Suppressor macrophage (primary cell): ENCODE measurements at regions not wholly inside any gene's neighbourhood (a gene's known extent, or its start where the extent isn't known, plus 50 kb on each side); places are given as distances from the start of the nearest gene placed in this dataset.

Experiments
- DNase-seq, 4 experiments: peaks; one replicate each; pipeline ENCODE4 v3.0.0-alpha.2; 2020 to 2022

DNA sequence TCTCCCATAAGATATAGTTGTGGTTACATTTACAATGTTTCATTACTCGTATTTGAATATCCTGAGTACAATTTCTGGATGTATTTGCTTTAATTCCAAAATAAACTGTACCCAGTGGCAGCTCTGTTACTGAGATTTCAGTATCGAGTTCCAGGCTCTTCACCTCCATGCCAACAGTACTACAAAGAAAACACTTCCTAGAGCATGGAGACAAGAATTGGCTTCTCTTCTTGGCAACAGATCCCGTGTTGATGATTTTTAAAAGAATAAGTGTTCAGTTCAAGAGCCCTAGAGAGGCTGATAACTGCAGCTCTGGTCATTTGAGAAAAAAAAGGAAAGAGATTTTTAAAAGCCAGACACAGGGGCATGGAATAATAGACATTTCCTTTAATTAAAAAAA lies 302.8 kb downstream of the EFNB2 start:
- DNase-seq, result no peak

DNA sequence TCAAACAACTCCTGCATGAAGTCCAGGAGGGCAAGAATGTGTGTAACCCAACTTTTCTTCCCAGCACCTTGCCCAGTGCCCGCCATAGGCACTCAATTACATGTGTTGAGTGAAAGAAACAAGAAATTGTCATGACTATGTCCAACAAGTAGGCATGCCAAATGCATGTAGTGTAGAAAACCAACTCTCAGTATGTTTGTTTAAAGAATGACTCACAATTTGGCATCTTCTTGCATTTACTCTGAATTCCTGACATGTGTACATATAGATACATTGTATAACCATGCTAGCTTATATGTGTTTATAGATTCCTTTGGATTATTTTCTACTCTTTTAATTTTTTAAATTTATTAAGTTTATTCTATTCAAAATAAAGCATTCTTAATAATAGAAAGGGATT lies 305.0 kb downstream of the EFNB2 start:
- DNase-seq, result no peak

DNA sequence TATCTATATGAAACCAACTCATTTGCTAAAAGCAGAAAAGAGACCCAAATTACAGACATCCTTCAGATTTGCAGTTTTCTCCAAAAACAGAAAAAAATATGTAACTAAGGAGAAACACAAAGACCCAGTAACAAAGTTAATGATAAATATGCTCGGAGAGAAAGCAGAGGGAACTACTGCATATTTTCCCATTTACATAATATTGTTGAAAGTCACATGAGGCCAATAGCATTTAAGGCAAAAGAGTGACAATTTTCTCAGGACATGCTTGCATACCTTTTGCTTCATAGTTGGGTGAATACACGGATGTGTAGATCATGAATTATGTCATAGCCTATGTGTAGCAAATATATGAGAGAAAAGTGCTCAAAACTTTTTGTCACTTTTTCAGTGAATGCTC lies 310.3 kb downstream of the EFNB2 start:
- DNase-seq, result no peak

DNA sequence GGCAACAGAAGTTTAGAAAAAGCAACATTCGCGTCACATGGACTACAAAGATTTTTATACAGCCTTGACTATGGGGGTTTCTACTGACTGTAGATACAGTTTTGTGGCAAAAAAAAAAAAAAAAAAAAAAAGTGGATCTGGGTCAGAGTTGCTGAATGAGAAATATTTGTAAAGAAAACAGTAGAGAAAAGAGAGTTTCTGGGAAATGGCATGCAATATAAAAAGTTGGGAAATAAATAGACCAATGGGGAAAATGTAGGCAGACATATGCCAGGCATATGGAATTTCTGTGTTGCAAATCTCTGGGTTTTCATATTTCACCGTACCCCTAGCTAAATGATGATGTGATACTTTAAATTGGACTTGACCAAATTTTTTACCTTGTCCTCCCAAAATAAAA lies 315.3 kb downstream of the EFNB2 start:
- DNase-seq, result no peak

DNA sequence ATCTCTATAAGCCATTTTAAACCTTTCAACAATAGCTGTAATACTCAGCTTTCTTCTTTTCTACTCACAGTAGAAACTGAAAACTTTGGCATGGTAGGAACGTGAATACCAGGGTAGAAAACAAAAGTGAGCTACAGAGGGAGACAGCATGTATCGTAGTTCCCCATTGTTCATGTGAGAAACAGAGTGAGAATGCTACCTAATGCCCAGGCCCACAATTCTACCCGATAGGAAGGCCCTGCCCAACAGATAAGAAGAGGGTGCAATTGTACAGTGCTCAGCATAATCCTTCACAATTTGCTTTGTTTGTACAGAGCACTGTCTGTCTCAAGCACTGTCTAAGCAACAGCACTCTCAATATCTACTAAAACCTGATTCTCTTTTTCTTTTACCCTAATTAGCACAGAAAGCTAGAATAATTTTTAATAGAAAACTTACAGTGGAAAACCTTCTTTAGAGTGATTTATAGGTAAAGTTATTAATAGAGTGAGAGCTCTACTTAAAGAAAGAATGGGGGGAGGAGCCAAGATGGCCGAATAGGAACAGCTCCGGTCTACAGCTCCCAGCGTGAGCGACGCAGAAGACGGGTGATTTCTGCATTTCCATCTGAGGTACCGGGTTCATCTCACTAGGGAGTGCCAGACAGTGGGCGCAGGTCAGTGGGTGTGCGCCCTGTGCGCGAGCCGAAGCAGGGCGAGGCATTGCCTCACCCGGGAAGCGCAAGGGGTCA lies 322.3 kb downstream of the EFNB2 start:
- DNase-seq, result no peak

DNA sequence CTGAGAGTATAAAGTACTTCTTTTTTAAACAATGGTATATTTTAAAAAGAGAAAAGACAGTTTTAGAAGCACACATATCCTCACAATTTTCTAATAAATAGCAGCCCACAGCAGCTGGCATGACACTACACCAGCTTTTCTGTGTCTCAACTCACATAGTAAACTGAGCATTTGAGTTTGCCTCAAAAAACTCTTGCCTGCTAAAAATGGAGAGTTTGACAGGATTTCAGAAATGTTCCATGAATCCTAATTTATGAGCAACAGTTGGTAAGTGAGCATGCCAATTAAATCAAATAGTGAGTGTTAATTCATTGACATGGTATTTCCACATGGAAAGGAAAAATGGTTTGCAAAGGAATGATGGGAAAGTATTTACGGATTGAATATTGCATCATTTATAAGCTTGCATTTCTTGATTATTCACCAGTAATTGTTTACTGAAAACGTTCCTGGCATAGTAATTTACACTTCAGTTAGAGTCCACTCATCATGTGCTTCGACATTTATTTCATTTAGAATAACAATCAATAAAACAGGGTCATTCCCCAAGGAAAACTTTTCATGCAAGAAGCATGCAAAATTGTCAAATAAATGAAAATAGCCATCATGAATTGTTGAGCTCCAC lies 323.0 kb downstream of the EFNB2 start:
- no peak for DNase-seq

DNA sequence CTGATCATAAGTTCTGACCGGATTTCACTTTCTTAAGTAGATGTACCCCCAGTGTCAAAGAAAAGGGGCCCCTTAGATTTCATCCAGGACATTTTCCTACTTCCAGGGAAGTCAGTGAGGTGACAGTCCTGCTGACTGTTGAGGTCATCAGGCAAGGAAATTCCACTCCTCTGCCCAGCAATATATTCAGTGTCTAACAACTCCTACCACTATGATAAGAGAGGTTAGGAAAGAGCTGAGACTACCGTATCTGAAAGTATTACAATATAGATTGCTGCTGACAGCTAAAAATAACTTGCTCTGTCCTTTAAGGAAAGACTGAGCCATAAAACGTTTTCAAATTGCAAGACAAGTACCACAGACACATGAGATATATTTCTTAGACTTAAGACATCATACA lies 325.1 kb downstream of the EFNB2 start:
- no peak for DNase-seq

DNA sequence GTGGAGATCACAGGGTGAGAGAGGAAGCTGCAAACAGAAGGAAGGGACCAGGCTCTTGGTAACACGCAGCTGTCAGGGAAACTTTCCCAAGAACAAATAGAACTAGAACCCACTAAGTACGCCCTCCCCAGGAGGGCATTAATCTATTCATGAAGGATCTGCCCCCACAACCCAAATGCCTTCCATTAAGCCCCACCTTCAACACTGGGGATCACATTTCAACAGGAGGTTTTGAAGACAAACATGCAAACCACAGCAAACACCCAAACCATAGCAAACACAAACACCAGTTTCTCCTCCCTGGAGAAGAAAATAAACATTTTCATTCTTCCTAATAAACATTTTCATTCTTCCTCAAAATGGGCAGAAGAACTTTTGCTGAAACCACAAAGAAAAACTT lies 329.6 kb downstream of the EFNB2 start:
- no peak for DNase-seq

DNA sequence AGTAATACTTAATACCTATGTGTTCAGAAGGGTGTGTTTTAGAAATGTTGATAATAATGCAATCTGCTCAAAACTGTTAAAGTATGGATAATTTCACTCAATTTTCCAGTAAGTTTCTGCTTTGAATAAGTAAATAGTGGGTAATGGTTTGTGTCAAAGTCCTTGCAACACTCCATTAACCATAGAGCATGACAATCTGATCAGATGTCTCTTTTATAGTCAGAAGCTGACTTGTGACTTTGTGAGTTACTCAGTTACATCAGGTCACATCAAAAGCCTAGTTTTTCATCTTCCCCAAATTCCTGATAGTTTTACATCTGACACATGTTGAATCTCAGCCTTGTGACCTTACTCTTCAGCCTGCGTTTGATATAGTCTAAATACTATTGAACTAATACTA lies 338.0 kb downstream of the EFNB2 start:
- DNase-seq, result no peak

DNA sequence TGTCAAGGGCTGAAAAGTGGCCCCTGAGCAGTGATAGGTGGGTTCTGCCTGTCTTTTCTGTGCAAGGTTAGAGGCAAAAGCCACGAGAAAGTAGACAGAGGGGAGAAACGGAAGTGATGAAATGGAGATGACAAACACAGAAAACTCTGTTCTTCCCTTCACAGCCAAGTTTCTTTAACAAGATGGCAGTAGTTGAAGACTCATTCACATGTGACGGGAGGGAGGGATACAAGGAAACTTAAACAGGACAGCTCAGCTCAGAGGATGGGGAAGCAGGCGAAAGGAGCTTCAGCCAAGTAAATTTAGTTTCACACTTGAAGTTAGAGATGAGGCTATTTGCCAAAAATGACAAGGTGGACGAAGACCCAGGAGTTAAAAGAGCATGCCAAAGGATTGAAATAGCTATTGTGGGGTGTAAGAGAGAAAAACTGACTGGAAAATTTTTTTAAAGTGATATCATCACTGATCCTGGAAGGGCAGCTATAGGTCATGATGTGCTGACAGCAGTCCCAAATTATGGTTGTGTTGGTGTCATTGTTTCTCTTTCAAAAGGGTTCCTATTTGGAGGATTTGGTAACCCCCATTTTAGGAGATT lies 347.9 kb downstream of the EFNB2 start:
- no peak for DNase-seq

DNA sequence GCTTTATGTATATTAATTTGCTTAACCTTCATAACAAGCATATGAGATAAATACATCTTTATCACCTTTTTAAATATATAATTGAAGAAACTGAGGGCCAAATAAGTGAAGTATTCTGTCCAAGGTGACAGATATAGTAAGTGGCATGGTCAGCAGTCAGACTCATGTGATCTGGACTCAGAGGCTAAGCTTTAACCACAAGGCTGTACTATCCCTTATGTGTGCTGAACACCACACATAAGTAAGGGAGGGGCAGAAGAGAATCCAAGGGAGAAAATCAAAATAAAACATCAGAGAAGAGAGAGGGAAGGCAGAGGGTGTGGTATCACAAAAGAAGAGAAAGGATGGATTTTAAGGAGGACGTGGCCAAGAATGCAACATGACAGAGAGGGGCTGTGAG lies 348.4 kb downstream of the EFNB2 start:
- DNase-seq, result no peak

DNA sequence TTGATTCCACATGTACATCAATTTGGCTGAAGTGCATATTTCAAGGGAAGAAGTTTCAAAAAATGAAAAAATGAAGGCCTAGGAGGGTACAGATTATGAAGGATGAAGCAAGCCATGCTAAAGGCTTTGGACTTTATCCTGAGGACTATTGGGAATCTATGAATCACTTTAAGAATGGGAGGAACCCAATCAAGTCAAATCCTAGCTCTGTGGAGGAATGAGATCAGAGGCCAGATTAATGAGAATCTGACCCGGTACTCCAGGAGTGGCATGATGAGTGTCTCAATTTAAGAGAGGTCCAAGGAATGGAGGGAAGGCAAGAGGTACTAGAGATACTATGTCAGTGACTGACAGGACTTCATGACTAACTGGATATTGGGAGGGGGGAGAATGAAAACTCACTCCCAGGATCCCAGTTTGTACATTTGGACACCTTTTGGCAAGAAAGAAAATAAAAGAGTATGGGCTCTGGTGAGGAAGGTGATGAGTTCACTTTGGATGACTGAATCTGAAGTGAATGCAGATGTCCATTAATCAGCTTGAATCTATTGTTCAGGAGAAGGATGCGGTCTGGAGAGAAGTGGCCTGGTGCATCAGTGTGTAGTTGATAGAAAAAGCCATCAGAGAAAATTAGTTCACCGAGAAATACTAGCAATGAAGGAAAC lies 349.0 kb downstream of the EFNB2 start:
- no peak for DNase-seq

DNA sequence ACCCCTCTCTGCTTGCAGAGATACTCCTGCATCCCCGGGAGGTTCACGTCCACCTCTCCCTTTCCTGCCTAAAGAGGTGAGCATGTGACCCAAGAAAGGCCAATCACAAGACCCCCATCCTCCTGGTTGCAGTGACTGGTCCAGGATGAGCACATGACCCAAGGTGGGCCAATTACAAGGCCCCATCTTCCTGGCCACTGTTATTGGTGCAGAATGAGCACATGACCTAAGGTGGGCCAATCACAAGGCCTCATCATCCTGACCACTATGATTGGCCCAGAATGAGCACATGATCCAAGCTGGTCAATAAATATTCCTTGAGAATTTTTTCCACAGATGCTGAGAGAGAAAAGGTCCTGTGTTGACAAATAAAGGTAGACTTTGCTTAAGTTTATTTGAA lies 350.7 kb downstream of the EFNB2 start:
- DNase-seq, result no peak

DNA sequence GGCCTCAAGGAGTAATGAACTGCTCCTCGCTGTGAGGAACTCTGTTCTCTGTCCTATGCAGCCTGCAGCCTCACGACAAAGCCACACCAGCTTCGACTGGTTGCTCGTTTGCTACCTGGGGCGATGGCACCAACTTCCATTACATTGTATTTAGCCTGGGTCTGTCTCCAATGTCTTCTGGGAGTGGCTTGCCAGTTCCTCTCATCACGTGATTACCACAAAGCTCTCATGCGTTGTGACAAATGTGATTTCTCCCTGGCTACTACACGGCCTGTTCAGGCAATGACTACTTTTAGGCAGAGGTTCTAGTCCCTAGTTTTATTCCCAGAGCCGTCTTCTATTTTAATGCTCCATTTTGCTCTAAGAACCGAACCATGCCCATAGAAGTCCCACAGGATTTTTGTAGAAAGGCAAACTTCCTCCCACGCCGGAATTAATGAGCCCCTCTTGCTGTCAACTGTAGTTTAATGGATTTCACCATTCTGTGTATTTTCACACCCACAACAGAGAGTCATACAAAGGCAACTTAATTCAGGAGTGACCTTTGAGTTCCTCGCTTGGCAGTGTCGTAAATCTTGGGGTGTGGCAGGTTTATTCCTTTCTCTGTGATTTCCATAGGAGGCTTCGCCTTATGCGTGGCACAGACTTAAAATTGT lies 351.9 kb downstream of the EFNB2 start:
- no peak for DNase-seq

DNA sequence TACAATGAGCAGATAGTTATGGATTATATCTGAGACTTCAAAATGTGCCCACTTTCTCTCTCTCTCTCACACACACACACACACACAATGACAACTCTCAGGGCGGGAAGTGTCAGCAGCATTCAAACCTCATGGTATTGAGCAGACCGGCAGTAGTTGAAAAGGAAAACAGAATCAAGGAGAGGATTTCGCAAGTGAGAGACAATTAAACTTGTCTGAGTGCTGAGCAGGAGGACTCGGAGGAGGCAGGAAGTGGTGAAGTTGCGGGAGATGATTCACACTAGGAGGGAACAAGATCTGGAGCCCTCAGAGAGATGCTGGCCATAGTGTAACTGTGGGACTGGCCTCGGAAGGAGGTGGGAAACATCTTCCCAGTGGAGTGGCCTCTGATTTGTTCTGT lies 353.1 kb downstream of the EFNB2 start:
- peak in 1 of 4 experiments; percentile 3 for DNase-seq

DNA sequence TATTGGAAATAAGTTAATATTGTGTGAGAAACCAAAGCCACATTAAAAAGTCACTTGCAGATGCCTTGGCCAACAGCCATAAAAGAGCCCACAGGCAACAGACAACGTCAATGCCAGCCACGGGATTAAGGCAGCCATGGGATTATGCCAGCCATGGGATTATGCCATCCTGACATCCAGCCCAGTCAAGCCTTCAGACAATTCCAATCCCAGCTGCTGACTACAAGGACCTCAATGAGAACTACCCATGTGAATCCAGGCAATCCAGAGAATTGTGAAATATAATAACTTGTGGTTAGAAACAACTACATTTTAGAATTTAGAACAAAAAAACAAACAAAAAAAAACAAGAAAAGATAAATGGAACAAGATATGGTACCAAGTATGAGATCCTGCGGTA lies 356.6 kb downstream of the EFNB2 start:
- no peak for DNase-seq

DNA sequence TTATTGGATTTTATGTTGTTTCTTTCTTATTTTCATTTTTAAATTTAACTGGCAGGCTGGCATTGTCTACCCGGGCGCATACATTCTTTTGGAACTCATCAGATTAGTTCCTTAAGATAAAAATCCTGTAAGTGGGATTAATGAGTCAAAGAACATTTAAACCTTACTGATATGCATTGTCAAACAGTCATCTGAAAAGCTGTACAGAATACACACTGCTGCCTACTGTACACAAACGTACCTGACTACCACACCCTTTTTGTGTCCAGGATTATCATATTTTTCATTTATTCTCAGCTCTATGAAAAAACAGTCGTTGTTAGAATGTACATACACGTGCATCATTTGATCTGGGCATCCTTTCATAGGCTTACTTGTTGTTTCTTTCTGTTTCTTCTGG lies 358.3 kb downstream of the EFNB2 start:
- no peak for DNase-seq

DNA sequence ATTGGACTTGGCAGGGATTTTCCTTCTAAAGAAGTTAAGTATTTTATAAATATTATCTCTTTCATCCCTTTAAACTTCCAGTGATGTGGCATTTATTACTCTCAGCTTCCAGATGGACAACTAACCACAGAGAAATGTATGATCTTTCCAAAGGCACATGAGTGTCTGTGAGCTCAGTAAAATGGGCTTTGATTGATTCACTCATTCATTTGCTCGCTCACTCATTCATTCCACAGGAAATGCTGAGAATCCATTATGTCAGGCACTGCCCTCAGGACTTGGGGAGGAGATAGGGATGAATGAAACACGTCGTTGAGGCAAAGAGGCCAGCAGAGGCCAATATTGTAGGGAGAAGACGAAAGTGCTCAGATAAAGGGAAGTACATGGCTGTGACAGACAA lies 359.3 kb downstream of the EFNB2 start:
- no peak for DNase-seq

DNA sequence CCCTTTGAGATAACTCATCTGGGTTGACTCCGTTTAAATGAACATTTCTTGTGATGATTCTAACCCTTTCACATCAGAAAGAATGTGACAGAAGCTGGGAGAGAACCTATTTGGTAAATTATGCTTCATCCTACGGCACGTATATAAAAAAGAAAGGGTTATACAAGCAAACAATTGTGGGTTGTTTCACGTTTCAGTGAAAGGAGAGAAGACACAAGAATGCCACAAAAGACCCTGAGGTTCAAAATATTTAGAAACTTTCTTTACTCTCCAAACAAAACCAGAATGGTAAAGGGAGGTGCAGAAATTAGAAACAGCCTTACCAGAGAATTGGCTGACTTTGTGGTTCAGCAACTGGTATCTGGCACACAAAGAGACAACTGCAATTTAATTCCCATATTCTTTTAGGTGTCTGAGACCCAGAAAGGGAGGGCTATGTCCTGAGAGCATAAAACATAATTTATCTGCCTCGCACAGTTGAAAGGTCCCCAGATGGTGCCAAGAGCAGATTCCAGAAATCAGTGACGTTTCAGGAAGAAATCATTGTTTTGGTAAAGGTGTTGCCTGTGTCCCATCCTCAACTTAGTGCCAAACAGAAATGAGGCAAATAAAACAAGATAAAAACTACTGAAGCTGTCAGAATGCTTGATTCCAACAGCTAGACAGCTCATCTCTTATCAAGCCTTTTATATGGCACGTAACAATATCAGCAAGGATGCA lies 361.4 kb downstream of the EFNB2 start:
- no peak for DNase-seq

DNA sequence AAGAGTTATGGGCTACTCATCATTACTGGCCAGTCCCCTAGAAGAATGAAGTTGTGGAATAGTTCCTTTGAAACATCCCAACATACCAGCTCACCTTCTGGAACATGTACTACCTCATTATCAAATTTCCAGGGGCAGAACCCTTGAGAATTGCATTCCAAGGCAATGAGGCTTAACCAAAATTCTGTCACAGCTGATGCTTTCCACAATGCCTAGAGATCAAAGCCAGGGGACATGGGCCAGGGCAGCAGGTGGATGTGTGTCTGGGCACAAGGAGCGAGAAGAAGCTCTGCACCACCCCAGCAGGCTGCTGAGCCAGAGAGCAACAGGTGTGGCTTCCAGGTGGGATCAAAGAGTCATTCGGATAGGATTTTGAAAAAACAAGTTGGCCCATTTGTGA lies 362.1 kb downstream of the EFNB2 start:
- no peak for DNase-seq

DNA sequence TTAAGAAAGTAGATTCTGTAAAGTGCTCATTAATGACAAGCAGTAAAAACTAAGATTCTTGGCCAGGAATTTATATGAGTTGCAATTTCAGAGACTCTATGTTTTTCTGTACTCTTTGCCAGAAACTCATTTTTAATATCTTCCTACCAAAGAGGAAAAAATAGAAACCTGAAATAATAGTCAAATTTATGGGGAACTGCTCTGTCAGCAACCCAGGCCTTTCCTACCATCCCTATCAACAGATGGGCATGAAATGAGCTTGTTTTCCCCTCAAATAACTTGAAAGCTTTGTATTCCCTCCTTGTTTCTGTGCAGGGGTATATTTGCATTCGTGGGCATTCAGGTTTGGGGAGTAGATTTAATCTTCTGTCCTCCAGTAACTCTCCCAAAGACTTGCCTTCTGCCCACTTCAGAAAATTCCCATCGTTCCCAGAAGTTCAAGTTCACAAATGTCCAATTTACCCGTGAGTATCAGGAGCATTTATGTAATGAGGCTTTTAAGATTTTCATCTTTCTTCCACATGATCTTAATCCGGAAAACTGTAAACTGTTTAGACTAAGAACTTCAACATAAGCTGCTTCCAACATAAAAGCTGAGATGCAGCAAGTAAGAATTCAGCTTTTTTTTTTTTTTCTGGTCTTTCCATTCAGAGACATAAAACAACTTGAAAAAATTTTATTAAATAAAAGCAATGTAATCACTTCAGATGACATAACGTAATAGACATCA lies 363.1 kb downstream of the EFNB2 start:
- no peak for DNase-seq

DNA sequence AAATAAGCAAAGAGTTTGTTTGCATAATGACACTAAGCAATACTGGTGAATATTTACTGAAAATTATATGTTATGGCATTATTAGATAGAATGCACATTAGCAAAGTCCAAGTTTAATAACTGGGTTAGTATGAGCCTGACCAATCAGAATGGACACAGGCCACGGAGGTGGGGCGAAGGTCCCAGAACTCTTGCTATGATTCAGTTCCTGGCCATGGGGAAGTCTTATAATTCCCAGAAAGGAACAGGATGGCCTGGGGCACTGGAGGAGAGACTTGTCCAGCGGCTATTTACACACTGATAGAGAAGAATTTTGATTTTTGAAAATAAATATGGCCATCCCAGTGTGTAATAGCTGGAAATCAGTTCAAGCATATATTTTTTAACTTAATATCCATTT lies 372.0 kb downstream of the EFNB2 start:
- DNase-seq, result no peak
